B cell (primary cell): ENCODE measurements at regions not wholly inside any gene's neighbourhood (a gene's known extent, or its start where the extent isn't known, plus 50 kb on each side); places are given as distances from the start of the nearest gene placed in this dataset.

Experiments
- CTCF ChIP-seq: fragments of 200-600 bp; IDR thresholded peaks from one replicate; pipeline ENCODE4 v1.8.0; 2022; ENCODE audit warnings: antibody characterized with exemption, mild to moderate bottlenecking
- EZH2 ChIP-seq: IDR thresholded peaks from 2 replicates; pipeline ENCODE4 v1.6.1; 2012; ENCODE audit warnings: borderline replicate concordance, low read depth, mild to moderate bottlenecking, moderate library complexity, low read length; ENCODE audit not compliant: insufficient read depth, poor library complexity, severe bottlenecking

DNA sequence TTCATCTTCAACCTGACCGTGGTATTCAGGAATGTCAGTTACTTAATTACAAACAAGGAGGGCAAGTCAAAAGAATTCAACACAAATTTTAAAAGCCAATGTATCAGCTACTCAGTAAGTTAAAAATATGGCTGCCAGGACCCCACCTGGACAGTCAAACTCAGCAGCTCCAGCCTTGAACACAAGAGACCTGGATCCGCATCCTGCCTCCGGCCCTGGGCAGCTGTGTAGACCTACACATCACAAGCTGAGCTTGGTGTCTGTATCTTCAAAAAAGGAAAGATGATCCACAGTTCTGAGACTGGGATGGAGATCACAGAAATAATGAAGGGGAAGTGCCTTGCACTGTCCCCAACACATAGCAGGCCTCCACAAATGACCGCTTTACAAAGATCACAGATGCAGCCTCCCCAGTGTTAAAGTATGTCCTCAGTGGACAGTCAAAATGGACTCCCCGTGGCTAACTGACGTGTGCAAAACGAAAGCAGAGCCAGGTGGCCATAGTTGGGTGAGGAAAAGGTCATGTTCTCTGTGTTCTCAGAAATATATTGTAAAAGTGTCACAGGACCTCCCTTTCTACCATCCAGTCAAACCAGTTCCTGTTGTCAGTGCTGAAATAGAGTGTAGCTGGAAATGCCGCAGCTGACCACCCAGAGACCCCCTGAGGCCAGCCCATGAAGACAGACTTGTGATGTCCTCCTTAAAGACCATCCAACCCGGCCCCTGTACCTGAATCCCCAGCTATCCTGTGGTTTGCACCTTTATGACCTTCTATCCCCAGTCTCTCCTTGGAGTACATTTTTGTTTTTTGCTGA is 168.5 kb upstream of the NSMCE3 start:
- TF ChIP-seq CTCF (no peak), EZH2 (no peak)
